IgD-negative memory B cell (primary cell): ENCODE measurements at regions not wholly inside any gene's neighbourhood (a gene's known extent, or its start where the extent isn't known, plus 50 kb on each side); places are given as distances from the start of the nearest gene placed in this dataset.

Source experiments
- H3K27ac Mint-ChIP-seq, 3 donors: one replicate each; pipeline ENCODE4 v1.8.0; 2020 to 2022; ENCODE audit warnings: mild to moderate bottlenecking in 3 of 3, mixed read lengths in 3 of 3, moderate library complexity in 1 of 3
- H3K27me3 Mint-ChIP-seq: one replicate; pipeline ENCODE4 v1.8.0; 2021; ENCODE audit warnings: mixed read lengths
- H3K36me3 Mint-ChIP-seq: one replicate; pipeline ENCODE4 v1.8.0; 2020; ENCODE audit warnings: mild to moderate bottlenecking, mixed read lengths
- H3K4me1 Mint-ChIP-seq, 3 donors: one replicate each; pipeline ENCODE4 v1.8.0; 2020 to 2022; ENCODE audit warnings: mixed read lengths in 3 of 3, mild to moderate bottlenecking in 1 of 3
- H3K4me3 Mint-ChIP-seq, 4 donors: one replicate each; pipeline ENCODE4 v1.8.0; 2020 to 2022; ENCODE audit warnings: mild to moderate bottlenecking in 4 of 4, mixed read lengths in 4 of 4, moderate library complexity in 3 of 4
- H3K9me3 Mint-ChIP-seq, 3 donors: one replicate each; pipeline ENCODE4 v1.8.0; 2020 to 2021; ENCODE audit warnings: mixed read lengths in 3 of 3, mild to moderate bottlenecking in 1 of 3

GRCh38 chr5:29054694-29055093, 2016.3 kb upstream of the CDH9 start:
- Mint-ChIP-seq H3K4me1 (no peaks in the 10 kb centered on the region), H3K4me3 (no peak overlapping the region), H3K9me3 (peaks cover 2 to 9% (median 3%) of the 10 kb centered on the region in 3 donors), H3K27me3 (no peaks in the 10 kb centered on the region), H3K36me3 (no peaks in the 10 kb centered on the region), H3K27ac (no peak overlapping the region)

- Mint-ChIP-seq H3K9me3 (peaks cover 2 to 9% (median 3%) of the 10 kb centered on the region in 3 donors), H3K27ac (no peak overlapping the region), H3K4me1 (no peaks in the 10 kb centered on the region), H3K4me3 (no peak overlapping the region), H3K36me3 (no peaks in the 10 kb centered on the region), H3K27me3 (no peaks in the 10 kb centered on the region)
Observed at GRCh38 chr5:29054282-29054681, 2015.9 kb upstream of the CDH9 start.

GRCh38 chr5:29051509-29051908, 2013.1 kb upstream of the CDH9 start:
- Mint-ChIP-seq H3K9me3 (peaks cover 2 to 9% (median 3%) of the 10 kb centered on the region in 3 donors), H3K4me1 (no peaks in the 10 kb centered on the region), H3K27ac (no peak overlapping the region), H3K27me3 (no peaks in the 10 kb centered on the region), H3K36me3 (no peaks in the 10 kb centered on the region), H3K4me3 (no peak overlapping the region)

GRCh38 chr5:29042152-29042551, 2003.8 kb upstream of the CDH9 start:
- H3K27me3 Mint-ChIP-seq, result no peaks in the 10 kb centered on the region
- peaks cover 0 to 4% (median 0%) of the 10 kb centered on the region in 3 donors for H3K9me3 Mint-ChIP-seq
- H3K4me3 Mint-ChIP-seq, result no peak overlapping the region
- no peaks in the 10 kb centered on the region for H3K36me3 Mint-ChIP-seq
- no peaks in the 10 kb centered on the region for H3K4me1 Mint-ChIP-seq
- H3K27ac Mint-ChIP-seq, result no peak overlapping the region

GRCh38 chr5:29040404-29040803, 2002.0 kb upstream of the CDH9 start:
- Mint-ChIP-seq H3K27ac (no peak overlapping the region), H3K27me3 (no peaks in the 10 kb centered on the region), H3K4me3 (no peak overlapping the region), H3K36me3 (no peaks in the 10 kb centered on the region), H3K4me1 (no peaks in the 10 kb centered on the region), H3K9me3 (peaks cover 0 to 5% (median 0%) of the 10 kb centered on the region in 3 donors)

GRCh38 chr5:29039994-29040393, 2001.6 kb upstream of the CDH9 start:
- Mint-ChIP-seq H3K36me3 (no peaks in the 10 kb centered on the region), H3K9me3 (peaks cover 0 to 9% (median 0%) of the 10 kb centered on the region in 3 donors), H3K4me1 (no peaks in the 10 kb centered on the region), H3K27ac (no peak overlapping the region), H3K27me3 (no peaks in the 10 kb centered on the region), H3K4me3 (no peak overlapping the region)

GRCh38 chr5:29037716-29038115, 1999.3 kb upstream of the CDH9 start:
- Mint-ChIP-seq H3K9me3 (peaks cover 0 to 17% (median 0%) of the 10 kb centered on the region in 3 donors), H3K27me3 (no peaks in the 10 kb centered on the region), H3K4me3 (no peak overlapping the region), H3K36me3 (no peaks in the 10 kb centered on the region), H3K27ac (no peak overlapping the region), H3K4me1 (no peaks in the 10 kb centered on the region)

GRCh38 chr5:29024052-29024451, 1985.7 kb upstream of the CDH9 start:
- no peak overlapping the region for H3K27ac Mint-ChIP-seq
- H3K4me1 Mint-ChIP-seq, result no peaks in the 10 kb centered on the region
- H3K36me3 Mint-ChIP-seq, result no peaks in the 10 kb centered on the region
- no peak overlapping the region for H3K4me3 Mint-ChIP-seq
- H3K9me3 Mint-ChIP-seq, result no peaks in the 10 kb centered on the region
- no peaks in the 10 kb centered on the region for H3K27me3 Mint-ChIP-seq

GRCh38 chr5:29023541-29023940, 1985.2 kb upstream of the CDH9 start:
- Mint-ChIP-seq H3K27ac (no peak overlapping the region), H3K36me3 (no peaks in the 10 kb centered on the region), H3K4me1 (no peaks in the 10 kb centered on the region), H3K27me3 (no peaks in the 10 kb centered on the region), H3K4me3 (no peak overlapping the region), H3K9me3 (no peaks in the 10 kb centered on the region)

GRCh38 chr5:29017501-29017900, 1979.1 kb upstream of the CDH9 start:
- no peaks in the 10 kb centered on the region for H3K36me3 Mint-ChIP-seq
- H3K4me1 Mint-ChIP-seq, result no peaks in the 10 kb centered on the region
- H3K9me3 Mint-ChIP-seq, result peaks cover 2 to 4% (median 2%) of the 10 kb centered on the region in 3 donors
- no peak overlapping the region for H3K27ac Mint-ChIP-seq
- no peak overlapping the region for H3K4me3 Mint-ChIP-seq
- H3K27me3 Mint-ChIP-seq, result no peaks in the 10 kb centered on the region

- Mint-ChIP-seq H3K4me1 (no peaks in the 10 kb centered on the region), H3K4me3 (no peak overlapping the region), H3K27ac (no peak overlapping the region), H3K36me3 (no peaks in the 10 kb centered on the region), H3K9me3 (peaks cover 2 to 4% (median 2%) of the 10 kb centered on the region in 3 donors), H3K27me3 (no peaks in the 10 kb centered on the region)
Observed at GRCh38 chr5:29016067-29016466, 1977.7 kb upstream of the CDH9 start.

- H3K4me1 Mint-ChIP-seq, result no peaks in the 10 kb centered on the region
- no peak overlapping the region for H3K4me3 Mint-ChIP-seq
- H3K27ac Mint-ChIP-seq, result no peak overlapping the region
- H3K27me3 Mint-ChIP-seq, result no peaks in the 10 kb centered on the region
- peaks cover 2 to 4% (median 2%) of the 10 kb centered on the region in 3 donors for H3K9me3 Mint-ChIP-seq
- no peaks in the 10 kb centered on the region for H3K36me3 Mint-ChIP-seq
Observed at GRCh38 chr5:29015523-29015922, 1977.1 kb upstream of the CDH9 start.

GRCh38 chr5:29005386-29005785, 1967.0 kb upstream of the CDH9 start:
- no peaks in the 10 kb centered on the region for H3K27me3 Mint-ChIP-seq
- H3K27ac Mint-ChIP-seq, result no peak overlapping the region
- peaks cover 0 to 7% (median 5%) of the 10 kb centered on the region in 3 donors for H3K9me3 Mint-ChIP-seq
- H3K4me3 Mint-ChIP-seq, result no peak overlapping the region
- no peaks in the 10 kb centered on the region for H3K36me3 Mint-ChIP-seq
- no peaks in the 10 kb centered on the region for H3K4me1 Mint-ChIP-seq

GRCh38 chr5:29002481-29002880, 1964.1 kb upstream of the CDH9 start:
- H3K27ac Mint-ChIP-seq, result no peak overlapping the region
- no peaks in the 10 kb centered on the region for H3K36me3 Mint-ChIP-seq
- no peaks in the 10 kb centered on the region for H3K4me1 Mint-ChIP-seq
- H3K4me3 Mint-ChIP-seq, result no peak overlapping the region
- no peaks in the 10 kb centered on the region for H3K27me3 Mint-ChIP-seq
- H3K9me3 Mint-ChIP-seq, result peaks cover 0 to 7% (median 4%) of the 10 kb centered on the region in 3 donors

GRCh38 chr5:29001666-29002065, 1963.3 kb upstream of the CDH9 start:
- Mint-ChIP-seq H3K4me1 (no peaks in the 10 kb centered on the region), H3K27ac (no peak overlapping the region), H3K27me3 (no peaks in the 10 kb centered on the region), H3K36me3 (no peaks in the 10 kb centered on the region), H3K9me3 (peaks cover 0 to 7% (median 4%) of the 10 kb centered on the region in 3 donors), H3K4me3 (no peak overlapping the region)

- Mint-ChIP-seq H3K36me3 (no peaks in the 10 kb centered on the region), H3K4me3 (no peak overlapping the region), H3K27ac (no peak overlapping the region), H3K9me3 (peaks cover 2 to 24% (median 5%) of the 10 kb centered on the region in 3 donors), H3K27me3 (no peaks in the 10 kb centered on the region), H3K4me1 (no peaks in the 10 kb centered on the region)
Observed at GRCh38 chr5:28984639-28985038, 1946.3 kb upstream of the CDH9 start.

GRCh38 chr5:28975508-28975907, 1937.1 kb upstream of the CDH9 start:
- H3K4me3 Mint-ChIP-seq, result no peak overlapping the region
- peaks cover 3 to 14% (median 5%) of the 10 kb centered on the region in 3 donors for H3K9me3 Mint-ChIP-seq
- no peaks in the 10 kb centered on the region for H3K27me3 Mint-ChIP-seq
- H3K27ac Mint-ChIP-seq, result no peak overlapping the region
- H3K4me1 Mint-ChIP-seq, result no peaks in the 10 kb centered on the region
- no peaks in the 10 kb centered on the region for H3K36me3 Mint-ChIP-seq
